PFSK-1 (cell line): ENCODE measurements at regions not wholly inside any gene's neighbourhood (a gene's known extent, or its start where the extent isn't known, plus 50 kb on each side); places are given as distances from the start of the nearest gene placed in this dataset.

ENCODE experiments used
- FOXP2 ChIP-seq: optimal IDR thresholded peaks from 2 replicates; pipeline ENCODE3; 2011; ENCODE audit warnings: borderline replicate concordance, control low read depth, inconsistent platforms; ENCODE audit not compliant: insufficient read depth; ENCODE audit errors: extremely low read length, extremely low read depth
- POLR2AphosphoS5 ChIP-seq: IDR thresholded peaks from 2 replicates; pipeline ENCODE4 v1.6.1; 2012; ENCODE audit warnings: low read depth, mild to moderate bottlenecking, control low read depth, low read length, moderate library complexity
- SIN3A ChIP-seq: IDR thresholded peaks from 2 replicates; pipeline ENCODE4 v1.6.1; 2012; ENCODE audit warnings: mild to moderate bottlenecking, low read length, moderate library complexity, borderline replicate concordance; ENCODE audit not compliant: insufficient read depth
- TAF1 ChIP-seq: IDR thresholded peaks from 2 replicates; pipeline ENCODE4 v1.6.1; 2012; ENCODE audit warnings: low read length, control low read depth, borderline replicate concordance; ENCODE audit not compliant: insufficient read depth
- TF ChIP-seq, protein P1 (sequence below), 2 experiments: IDR thresholded peaks; 2 replicates each; pipeline versions ENCODE4 v1.6.1 to v1.8.0; 2011 to 2012; ENCODE audit warnings: low read depth in 2 of 2, low read length in 2 of 2, control low read depth in 1 of 2, inconsistent platforms in 1 of 2, mild to moderate bottlenecking in 1 of 2, moderate library complexity in 1 of 2; ENCODE audit not compliant: insufficient read depth in 1 of 2

DNA sequence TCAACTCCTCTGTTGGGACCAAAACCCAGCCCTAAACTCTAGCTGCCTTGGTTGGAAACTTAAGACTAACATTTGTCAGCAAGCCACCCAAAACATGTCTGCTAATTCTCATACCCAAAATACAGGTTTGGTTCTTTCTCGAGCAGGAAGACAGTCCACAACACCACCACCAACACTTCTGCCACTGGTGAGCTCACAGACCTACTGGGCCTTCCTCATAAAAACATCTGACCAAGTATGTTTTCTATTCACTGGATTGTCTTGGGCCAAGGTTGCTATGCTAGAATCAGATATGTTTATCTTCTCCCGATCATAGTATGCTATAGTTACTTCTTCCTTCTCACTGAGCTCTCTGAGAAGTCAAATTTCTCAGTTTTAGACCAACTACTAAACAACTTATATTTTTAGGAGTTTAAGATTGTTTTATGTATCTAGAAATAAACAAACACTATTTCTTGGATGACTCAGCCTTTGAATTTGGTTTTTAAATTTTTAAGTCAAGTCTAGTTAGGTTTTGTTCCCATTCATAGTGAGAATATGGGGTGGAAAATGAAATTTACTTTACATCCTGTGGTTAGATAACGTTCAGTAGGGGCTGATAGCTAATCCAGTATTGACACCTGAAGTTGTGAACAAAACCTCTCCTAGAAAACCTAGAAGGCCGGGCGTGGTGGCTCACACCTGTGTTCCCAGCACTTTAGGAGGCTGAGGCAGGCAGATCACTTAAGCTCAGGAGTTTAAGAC lies 360.5 kb downstream of the RSL24D1 start:
- TF ChIP-seq, protein P1, sequence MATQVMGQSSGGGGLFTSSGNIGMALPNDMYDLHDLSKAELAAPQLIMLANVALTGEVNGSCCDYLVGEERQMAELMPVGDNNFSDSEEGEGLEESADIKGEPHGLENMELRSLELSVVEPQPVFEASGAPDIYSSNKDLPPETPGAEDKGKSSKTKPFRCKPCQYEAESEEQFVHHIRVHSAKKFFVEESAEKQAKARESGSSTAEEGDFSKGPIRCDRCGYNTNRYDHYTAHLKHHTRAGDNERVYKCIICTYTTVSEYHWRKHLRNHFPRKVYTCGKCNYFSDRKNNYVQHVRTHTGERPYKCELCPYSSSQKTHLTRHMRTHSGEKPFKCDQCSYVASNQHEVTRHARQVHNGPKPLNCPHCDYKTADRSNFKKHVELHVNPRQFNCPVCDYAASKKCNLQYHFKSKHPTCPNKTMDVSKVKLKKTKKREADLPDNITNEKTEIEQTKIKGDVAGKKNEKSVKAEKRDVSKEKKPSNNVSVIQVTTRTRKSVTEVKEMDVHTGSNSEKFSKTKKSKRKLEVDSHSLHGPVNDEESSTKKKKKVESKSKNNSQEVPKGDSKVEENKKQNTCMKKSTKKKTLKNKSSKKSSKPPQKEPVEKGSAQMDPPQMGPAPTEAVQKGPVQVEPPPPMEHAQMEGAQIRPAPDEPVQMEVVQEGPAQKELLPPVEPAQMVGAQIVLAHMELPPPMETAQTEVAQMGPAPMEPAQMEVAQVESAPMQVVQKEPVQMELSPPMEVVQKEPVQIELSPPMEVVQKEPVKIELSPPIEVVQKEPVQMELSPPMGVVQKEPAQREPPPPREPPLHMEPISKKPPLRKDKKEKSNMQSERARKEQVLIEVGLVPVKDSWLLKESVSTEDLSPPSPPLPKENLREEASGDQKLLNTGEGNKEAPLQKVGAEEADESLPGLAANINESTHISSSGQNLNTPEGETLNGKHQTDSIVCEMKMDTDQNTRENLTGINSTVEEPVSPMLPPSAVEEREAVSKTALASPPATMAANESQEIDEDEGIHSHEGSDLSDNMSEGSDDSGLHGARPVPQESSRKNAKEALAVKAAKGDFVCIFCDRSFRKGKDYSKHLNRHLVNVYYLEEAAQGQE (IDR thresholded peaks at IDR 0.05; ENCODE audit: insufficient read depth in 1 of 2, low read depth in 2 of 2, low read length in 2 of 2): no peak
- no peak for TF ChIP-seq POLR2AphosphoS5
- no peak for TF ChIP-seq SIN3A
- TF ChIP-seq TAF1: no peak
- no peak for TF ChIP-seq FOXP2

DNA sequence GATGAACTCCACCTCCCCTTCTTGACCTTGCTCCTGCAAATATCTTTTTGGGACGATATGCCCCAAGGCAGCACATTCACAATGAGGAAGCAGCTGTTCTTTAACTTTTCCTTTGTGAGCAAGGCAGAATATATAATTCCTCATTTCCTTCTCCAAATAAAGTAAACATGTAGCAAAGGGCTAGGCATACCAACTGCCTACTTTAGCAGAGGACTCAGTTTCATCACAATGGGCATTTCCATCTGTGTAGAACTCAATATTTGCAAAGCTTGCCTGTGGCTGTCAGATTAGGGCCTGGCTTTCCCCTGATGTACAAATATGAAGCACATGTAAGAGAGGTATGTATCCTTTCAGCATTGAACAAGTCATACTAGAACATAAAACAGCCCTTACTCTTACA lies 366.9 kb downstream of the RSL24D1 start:
- TF ChIP-seq, protein P1 (IDR thresholded peaks at IDR 0.05; ENCODE audit: insufficient read depth in 1 of 2, low read depth in 2 of 2, low read length in 2 of 2): no peak
- TF ChIP-seq SIN3A: no peak
- TF ChIP-seq FOXP2: no peak
- no peak for TF ChIP-seq POLR2AphosphoS5
- TF ChIP-seq TAF1: no peak

DNA sequence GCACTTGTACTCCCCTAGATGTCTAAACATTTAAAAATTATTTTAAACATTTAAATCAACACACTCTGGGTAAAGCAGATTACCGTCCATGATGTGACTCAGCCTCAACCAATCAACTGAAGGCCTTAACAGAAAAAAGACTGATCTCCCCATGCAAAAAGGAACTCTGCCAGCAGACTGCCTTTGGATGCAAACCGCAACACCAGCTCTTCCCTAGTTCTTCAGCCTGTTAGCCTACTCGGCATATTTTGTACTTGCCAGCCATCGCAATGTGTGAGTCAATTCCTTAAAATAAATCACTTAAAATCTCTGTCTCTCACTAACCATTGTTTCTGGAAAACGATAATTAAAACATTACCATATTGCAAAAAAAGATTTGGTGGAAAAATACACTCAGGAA lies 375.9 kb downstream of the RSL24D1 start:
- TF ChIP-seq FOXP2 (no peak), POLR2AphosphoS5 (no peak)

DNA sequence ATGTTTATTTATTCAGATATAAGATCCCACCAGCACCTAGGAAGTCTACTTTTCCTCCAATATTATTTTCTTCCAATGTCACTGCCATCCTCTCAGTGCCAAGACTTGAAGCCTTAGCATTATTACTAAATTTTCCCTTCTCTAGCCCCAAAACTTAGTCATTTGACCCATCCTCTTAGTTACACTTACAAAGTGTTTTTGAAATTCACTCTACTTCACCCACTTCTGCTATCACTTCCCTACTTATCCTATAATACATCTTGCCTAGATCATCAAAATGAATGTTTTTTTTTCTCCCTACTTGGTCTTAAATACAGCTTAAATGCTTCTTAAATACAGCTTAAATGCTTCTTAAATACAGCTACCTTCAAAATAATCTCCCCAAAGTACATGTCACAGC lies 376.6 kb downstream of the RSL24D1 start:
- no peak for TF ChIP-seq FOXP2
- TF ChIP-seq, protein P1 (IDR thresholded peaks at IDR 0.05; ENCODE audit: insufficient read depth in 1 of 2, low read depth in 2 of 2, low read length in 2 of 2): no peak
- TF ChIP-seq POLR2AphosphoS5: no peak
- no peak for TF ChIP-seq TAF1
- TF ChIP-seq SIN3A: no peak

DNA sequence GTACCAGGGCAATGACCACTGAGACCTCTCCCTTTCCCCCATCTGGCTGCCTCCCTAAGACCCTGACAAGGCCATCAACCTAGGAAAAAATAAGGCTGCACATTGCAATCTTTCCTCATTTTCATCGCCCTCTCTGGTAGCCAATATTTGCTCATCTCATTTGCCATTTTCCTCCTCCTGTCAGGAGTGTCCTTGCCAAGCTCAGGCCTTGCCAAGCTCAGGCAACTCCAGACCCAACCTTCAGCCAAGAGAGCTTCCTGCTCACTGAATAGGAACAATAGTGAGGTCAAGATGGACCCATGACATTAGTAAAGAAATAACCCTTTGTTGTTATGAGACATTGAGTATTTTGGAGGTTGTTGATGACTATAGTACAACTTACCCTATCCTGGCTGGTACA lies 380.3 kb downstream of the RSL24D1 start:
- TF ChIP-seq POLR2AphosphoS5 (no peak), SIN3A (no peak), FOXP2 (no peak)

DNA sequence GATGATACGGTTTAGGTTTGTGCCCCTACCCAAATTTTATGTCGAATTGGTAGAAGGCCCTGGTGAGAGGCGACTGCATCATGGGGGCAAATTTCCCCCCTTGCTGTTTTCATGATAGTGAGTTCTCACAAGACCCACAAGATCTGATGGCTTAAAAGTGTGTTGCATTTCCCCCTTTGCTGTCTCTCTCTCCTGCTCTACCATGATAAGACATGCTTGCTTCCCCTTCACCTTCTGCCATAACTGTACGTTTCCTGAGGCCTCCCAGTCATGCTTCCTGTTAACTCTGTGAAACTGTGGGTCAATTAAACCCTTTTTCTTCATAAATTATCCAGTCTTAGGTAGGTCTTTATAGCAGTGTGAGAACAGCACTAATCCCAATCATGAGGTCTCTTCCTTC lies 381.2 kb downstream of the RSL24D1 start:
- TF ChIP-seq FOXP2: no peak
- no peak for TF ChIP-seq SIN3A
- TF ChIP-seq POLR2AphosphoS5: no peak
- TF ChIP-seq TAF1: no peak
- TF ChIP-seq, protein P1 (IDR thresholded peaks at IDR 0.05; ENCODE audit: insufficient read depth in 1 of 2, low read depth in 2 of 2, low read length in 2 of 2): no peak
